Stimulated activated CD4-positive, alpha-beta T cell treated with anti-CD3 and anti-CD28 coated beads, Interleukin-2, amount 100 ng/mL, for 48 hours (primary cell): ENCODE measurements at regions not wholly inside any gene's neighbourhood (a gene's known extent, or its start where the extent isn't known, plus 50 kb on each side); places are given as distances from the start of the nearest gene placed in this dataset.
"Not testable (repeated sequence)": the region's sequence is repeated elsewhere in the genome, so short reads cannot be mapped to it uniquely, and the experiment has no call there.

ENCODE experiments used
- DNase-seq, 2 donors: peaks; one replicate each; pipeline ENCODE4 v3.0.0-alpha.2; 2020

DNA sequence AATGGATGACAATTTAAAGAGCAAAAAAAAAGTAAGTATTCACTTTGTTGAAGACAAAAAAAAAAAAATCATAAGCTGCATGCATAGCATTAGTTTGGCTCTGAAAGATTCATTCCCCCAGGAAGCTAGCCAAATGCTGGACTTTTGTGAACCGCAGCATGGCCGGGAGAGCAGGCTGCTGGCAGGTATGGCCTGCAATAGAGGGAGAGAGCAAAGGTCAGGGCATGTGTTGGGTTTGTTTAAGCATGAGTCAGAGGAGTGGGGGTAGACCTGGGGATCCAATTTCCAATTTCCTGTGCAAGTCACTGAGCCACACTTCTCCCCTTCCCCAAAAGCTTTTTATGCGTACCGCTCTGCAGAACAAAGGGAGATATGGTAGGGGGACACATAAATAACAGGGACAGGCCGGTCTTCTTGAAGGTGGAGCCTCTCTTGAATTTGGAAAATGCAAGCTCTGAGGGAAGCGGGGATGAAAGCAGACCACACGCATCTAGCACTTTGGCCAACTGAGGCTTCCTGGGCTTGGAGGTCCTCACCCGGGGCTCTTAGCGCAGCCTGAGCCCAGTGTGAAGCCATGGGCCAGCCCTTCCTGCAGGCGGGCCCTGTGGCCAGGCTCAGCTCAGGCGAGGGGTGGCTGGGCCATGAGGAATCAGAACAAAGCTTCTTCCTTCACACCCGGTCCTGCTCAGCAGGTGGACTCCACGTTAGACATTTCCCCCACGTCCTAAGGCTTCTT lies 171.1 kb downstream of the TOMM20 start:
- DNase-seq, result no peak

DNA sequence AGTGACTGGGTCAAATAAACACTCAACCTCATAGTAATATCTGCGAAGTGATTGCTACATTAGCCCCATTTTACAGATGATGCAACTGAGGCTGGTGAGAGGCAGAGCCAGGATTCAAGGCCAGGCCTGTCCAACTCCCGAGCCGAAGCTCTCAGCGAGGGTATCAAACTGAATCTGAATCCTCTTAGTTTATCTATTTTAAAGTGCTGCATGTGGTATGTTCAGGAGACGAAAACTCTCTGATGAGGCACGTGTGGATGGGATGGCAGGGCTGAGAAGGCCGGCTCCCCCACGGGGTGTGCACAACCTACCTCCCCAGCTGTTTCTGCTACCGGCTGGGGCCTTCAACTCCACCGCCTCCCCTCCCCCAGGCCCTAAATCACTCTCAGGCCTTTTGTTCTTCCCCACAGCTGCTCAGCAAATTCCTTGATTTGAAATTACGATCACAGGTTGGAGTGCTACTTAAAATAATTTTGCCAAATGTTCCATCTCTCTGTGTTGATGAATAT lies 171.8 kb downstream of the TOMM20 start:
- no peak for DNase-seq

DNA sequence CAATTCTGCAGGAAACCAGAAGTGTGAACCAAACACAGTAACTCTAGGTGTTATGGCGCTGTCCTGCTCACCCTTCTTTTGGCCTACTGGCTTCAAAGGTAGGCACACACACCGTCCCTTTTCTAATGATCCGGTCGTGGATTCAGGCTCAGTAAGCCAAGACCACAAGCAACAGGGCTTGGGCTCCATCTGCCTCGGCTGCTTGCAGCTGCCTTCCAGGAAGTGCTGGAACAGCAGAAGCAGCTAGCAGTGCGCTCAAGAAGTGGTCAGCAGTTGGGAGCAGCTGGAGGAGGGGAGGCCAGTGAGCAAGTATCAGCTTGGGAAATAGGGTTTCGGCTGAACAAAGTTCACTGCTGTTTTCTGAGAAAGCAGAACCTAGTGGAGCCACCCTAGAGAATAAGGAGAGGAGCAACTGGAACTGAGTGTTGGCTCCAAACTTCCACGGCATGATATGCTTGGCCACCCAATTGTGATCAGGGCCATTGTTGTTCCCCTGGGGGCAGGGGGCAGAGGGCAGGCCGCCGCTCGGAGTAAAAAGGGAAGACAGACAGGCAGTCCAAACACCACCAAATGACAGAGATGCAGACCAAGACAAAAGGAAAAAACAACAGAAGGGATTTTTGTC lies 173.4 kb downstream of the TOMM20 start:
- no peak for DNase-seq

DNA sequence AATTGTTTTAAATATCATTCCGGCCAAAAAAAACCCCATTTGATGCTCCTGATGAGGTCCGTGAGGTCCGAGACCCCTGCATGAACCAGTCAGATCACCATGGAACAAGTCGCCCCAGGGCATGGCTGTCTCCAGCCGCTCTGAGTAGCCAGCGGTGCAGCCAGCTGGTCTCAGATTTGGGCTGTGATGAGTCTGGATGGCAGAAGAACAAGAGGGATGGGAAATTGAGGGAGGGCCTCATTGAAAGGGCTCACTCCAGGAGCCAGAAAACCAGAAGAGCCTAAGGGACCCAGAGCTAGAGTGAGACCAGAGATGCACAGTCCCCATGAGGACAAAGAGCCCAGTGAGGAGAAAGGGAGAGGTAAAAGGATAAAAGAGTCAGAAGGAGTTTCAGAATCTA lies 174.0 kb downstream of the TOMM20 start:
- DNase-seq, result no peak

DNA sequence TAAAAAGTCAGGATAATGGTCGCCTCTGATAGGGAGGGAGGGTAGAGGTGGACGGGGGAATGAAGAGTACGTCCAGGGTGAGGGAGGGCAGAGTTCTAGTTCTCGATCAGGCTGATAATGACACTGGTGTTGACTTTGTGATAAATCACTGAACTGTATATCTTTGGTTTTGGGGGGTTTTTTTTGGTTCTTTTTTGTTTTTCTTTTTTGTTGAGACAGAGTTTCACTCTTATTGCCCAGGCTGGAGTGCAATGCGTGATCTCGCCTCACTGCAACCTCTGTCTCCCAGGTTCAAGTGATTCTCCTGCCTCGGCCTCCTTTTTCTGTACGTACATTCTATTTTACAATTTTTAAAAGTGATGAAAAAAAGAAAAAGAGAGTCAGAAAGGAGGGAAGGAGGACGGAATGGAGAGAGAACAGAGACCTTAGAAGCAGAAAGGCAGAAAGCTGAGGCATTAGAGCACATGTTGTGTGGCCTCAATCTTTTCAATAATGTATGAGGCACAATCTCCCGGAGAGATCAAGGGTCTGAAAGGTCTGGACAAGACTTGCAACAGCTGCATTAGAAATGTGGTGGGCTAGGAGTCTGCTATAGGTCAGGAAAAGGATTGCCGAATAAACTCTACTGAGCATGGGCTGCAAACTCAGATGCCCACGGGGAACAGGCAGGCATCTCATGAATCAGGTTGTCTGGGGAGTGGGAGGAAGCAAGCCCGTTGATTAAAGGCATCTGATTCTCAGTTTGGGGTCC lies 174.8 kb downstream of the TOMM20 start:
- DNase-seq, result no peak

DNA sequence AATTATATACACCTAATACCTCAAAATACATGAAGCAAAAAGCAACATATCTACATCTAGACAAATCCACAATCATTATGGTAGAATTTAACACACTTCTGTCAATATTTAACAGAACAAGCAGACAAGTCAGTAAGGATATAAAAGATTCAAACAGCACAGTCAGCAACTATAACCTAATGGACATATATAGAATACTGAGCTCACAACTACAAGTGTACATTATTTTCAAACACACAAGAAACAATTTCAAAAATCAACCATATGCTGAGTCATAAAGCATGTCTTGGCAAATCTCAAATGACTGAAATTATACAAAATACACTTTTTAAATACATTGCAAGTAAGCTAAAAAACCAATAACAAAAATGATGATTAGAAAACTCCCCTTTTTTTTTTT lies 178.0 kb downstream of the TOMM20 start:
- no peak for DNase-seq

DNA sequence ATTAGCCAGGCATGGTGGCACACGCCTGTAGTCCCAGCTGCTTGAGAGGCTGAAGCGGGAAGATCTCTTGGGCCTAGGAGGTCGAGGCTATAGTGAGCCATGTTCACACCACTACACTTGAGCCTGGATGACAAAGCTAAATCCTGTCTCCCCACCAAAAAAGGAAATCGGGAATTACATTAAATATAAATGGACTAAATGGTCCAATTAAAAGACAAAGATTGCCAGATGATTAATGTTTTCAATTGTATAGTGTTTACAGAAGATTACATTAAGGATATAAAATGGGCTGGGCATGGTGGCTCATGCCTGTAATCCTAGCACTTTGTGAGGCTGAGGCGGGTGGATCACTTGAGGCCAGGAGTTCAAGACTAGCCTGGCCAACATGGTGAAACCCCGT lies 179.1 kb downstream of the TOMM20 start:
- DNase-seq, result not testable (repeated sequence)

DNA sequence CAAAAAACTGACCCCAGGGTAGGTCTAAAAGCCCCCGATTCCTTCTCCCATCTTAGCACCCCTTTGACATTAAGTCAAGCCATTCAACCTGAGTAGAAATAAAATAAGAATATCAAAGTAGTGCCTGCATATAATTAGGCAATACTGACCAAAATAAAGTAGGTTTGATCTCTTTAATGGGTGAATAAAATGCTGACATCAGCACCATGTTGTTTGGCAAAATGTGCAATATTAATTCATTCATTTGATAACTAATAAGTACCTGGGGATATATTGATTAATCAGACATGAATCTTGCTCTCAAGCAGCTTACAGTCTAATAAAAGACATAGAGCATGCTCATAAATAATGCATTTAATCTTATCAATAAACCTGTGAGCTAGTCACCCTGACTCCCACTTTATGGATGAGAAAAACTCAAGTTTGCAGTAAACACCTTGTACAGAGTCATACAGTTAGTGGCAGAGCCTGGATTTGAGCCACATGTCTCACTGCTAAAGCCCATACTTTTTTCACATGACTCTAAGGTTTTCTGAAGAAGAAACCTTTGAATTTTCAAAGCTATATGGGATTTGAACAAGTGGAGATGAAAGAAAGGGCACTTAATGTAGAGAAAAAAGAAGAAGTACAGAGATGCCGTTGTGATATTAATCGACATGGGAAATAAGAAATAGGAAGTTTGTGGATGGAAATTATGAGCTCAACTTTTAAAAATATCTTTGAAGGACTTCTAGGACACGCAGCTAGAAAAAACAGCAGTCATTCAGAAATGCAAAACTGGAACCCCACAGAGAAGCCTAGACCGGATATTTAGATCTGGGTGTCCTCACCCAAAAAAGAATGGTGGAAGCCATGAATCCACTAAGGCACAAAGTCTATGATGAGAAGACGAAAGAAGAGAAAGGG lies 183.9 kb downstream of the TOMM20 start:
- no peak for DNase-seq

DNA sequence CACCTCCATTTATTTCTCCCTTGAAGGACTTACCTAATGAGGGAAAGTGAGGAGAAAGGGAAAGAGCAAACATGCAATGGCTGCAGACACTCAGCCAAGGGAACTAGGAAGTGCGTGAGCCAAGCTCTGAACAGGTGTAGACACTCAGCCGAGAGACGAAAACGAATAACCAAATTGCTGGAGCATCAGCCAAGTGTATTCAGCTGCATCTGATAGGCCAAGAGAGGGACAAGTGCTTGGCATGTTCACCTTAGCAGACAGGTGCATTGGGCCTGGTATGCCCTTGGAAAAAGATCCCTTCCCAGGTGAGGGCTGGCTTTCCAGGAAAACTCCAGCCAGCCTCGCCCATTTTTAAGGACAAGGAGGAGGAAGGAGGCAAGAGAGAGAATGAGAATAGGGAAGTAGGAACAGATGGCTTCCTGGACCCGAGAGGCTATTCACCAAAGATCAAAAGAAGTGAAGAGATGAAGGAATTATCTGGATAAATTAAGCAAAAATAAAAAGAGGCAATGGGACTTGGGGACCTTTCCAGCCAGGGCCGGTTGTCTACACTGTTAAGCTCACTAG lies 184.7 kb downstream of the TOMM20 start:
- no peak for DNase-seq

DNA sequence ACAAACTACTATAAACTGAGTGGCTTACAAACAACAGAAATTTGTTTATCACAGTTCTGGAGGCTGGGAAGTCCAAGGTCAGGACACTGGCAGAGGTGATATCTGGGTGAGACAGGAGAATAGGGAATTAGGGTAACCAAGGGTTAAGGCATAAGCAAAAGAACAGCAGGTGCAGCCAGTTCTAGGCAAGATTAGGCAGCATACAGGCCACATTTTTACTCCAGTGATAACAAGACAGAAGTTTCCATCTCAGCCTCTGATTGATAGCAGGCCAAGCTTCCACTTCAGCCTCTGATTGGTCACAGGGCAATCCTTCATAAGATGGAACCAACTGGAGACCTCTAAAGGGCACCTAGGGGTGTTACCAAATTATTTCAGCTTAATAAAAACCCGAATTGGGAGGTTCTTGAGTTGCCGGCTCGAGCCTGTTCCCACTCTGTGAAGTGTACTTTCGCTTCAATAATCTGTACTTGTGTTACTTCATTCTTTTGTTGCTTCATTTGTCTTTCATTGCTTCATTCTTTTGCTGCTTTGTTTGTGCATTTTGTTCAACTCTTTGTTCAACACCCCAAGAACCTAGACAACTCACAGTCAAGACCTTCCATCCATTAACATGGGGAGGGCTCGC lies 185.6 kb downstream of the TOMM20 start:
- DNase-seq, result no peak

DNA sequence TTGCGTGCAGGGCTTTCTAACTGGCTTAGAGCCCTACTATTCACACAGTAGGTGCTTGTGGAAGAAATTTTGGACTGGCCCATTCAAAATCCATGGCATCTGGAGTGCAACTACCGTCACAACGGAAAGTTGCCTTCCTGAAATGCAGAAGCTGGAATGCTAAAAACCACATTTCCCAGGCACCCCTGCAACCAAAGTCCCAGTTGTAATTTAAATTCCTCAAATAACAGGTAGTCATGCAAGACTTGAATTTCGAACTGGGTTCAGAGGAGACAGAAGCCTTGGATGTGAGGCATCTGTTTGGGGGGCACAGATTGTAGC lies 186.7 kb downstream of the TOMM20 start:
- DNase-seq, result no peak

- DNase-seq, result no peak
Observed at GRCh38 chr1:234941321-234942011, 187.2 kb downstream of the TOMM20 start.

DNA sequence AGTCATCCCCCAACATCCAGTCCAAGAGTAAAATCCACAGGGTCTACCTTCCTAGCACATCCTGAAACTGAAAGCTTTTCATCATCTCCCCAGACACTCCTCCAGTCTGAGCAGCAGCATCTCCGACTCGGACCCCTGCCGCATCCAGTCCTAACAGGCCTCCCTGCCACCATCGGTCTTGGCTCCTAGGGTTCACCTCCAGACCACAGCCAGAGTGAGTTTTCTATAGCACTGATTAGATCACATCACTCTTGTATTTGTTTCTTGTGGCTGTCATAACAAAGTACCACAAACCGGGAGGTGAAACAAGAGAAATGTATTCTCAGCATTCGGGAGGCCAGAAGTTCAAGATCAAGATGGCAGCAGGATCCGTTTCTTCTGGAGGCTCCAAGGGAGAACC lies 187.8 kb downstream of the TOMM20 start:
- DNase-seq, result no peak

DNA sequence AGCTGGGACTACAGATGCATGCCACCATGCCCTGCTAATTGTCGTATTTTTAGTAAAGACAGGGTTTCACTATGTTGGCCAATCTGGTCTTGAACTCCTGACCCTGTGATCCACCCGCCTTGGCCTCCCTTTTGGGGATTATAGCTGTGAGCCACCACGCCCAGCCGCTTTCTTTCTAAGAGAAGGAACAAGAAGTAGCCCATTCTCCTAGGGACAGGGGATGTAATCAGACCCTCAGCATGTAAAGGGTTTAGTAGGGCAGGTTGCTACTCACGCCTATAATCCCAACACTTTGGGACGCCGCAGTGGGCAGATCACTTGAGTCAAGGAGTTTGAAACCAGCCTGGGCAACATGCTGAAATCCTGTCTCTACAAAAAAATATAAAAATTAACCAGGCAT lies 189.7 kb downstream of the TOMM20 start:
- no peak for DNase-seq

DNA sequence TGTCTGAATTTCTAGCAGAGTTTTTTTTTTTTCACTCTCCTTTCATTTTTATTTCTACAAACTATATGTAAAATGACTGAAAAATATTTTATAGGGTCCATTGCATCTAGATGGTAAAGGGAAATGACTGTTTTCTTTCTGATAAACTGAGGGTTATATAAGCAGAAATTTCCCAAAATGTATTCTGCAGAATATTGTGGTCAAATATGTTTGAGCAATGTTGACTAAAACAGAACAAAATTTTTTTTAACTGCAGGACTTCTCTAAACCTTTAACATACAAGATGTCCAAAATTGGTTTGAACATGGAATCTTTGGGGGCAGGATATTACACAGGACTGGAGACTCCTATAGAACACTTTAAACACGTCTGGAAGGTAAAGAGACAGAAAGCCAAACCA lies 190.5 kb downstream of the TOMM20 start:
- DNase-seq, result no peak

DNA sequence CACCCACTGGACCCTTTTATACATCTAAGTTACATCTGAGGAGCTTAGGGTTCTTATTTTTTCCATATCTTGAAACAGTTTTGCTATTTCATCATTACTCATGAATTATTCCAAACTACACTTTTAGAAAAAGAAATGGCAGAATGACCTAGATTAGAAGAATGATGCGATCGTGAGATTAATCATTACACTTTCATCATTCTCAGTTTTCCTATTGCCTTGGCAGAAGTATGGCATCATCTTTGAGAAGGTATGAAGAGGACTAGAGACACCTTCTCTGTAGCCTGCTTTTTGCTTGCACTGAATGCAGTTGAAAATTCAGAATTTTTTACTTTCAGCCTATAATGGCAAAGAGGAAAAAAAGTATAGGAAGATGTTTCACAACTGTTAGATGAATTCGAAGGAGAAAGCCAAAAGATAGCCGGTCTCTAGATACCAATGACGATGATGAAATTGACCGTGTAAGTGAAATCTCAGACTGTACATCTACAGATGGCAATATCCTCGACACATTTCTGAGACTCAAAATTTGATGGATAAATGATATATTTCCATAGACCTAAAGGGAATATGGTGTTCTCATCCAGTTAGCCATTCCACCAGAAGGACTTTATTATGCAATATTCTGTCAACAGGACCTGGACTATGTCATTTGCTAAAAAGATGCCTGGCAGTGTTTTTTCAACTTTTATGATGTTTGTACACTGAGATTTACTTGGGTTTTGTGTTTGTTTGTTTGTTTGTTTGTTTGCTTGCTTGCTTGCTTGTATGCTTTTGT lies 191.8 kb downstream of the TOMM20 start:
- DNase-seq, result no peak

DNA sequence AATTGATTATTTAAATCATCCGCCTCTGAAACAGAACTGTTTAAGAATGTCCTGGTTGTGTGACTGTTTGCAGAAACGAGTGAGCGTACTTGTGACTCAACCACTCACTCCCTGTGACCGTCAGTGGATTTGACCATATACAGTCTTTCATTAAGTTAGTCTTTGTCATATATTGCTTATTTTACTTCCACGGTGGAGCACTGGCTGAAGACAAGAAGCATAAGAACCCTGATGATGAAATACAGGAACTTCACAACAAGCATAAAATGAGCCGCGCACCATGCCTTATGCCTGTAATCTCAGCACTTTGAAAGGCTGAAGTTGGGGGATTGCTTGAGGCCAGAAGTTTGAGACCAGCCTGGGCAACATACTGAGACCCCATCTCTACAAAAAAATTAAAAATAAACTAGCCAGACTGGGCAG lies 194.0 kb downstream of the TOMM20 start:
- DNase-seq, result no peak

- no peak for DNase-seq
Observed at GRCh38 chr1:234933475-234933874, 195.2 kb downstream of the TOMM20 start.

GRCh38 chr1:234932511-234933430 lies 195.9 kb downstream of the TOMM20 start:
- no peak for DNase-seq

- no peak for DNase-seq
Observed at GRCh38 chr1:234932106-234932505, 196.5 kb downstream of the TOMM20 start.
